HL-60/S4 (cell line): ENCODE measurements at regions not wholly inside any gene's neighbourhood (a gene's known extent, or its start where the extent isn't known, plus 50 kb on each side); places are given as distances from the start of the nearest gene placed in this dataset.
"Not testable (repeated sequence)": the region's sequence is repeated elsewhere in the genome, so short reads cannot be mapped to it uniquely, and the experiment has no call there.

Experiments
- in situ Hi-C: fragments of 300-500 bp; cut with MboI; formaldehyde crosslinking; loops from 2 replicates; pipeline ENCODE4 v1.14.3; 2022; ENCODE audit warnings: low sequenced_read_pairs

- in situ Hi-C loops: no loop called here
These were observed 635.1 kb downstream of the EPHA3 start for GRCh38 chr3:89742546-89742945.

DNA sequence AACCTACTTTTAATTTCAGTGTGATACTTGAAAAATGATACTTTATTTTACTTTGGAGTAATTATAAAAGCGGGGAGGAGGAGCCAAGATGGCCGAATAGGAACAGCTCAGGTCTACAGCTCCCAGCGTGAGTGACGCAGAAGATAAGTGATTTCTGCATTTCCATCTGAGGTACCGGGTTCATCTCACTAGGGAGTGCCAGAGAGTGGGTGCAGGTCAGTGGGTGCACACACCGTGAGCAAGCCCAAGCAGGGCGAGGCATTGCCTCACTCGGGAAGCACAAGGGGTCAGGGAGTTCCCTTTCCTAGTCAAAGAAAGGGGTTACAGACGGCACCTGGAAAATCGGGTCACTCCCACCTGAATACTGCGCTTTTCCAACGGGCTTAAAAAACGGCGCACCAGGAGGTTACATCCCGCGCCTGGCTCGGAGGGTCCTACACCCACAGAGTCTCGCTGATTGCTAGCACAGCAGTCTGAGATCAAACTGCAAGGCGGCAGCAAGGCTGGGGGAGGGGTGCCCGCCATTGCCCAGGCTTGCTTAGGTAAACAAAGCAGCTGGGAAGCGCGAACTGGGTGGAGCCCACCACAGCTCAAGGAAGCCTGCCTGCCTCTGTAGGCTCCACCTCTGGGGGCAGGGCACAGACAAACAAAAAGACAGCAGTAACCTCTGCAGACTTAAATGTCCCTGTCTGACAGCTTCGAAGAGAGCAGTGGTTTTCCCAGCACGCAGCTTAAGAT is 640.3 kb downstream of the EPHA3 start:
- in situ Hi-C loops: not testable (repeated sequence)

DNA sequence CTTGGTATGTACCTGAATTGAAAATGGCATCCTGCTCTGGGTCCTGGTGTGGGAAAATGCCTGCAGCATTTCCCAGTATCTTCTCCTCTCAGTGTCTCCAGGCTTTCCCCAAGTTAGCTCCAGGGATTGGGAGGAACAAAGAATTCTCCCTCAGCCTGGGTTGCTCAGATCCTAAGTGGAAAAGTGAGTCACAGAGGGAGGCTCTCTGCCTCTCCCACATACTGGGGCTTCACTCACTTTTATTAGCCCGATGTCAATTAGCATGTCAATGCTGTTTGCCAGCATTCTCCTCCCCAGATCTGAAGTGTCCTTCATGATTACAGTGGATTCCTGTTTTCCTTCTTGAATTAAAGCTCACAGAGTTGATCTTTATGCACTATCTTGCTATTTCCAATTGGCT is 655.0 kb downstream of the EPHA3 start:
- in situ Hi-C loops: no loop called here

DNA sequence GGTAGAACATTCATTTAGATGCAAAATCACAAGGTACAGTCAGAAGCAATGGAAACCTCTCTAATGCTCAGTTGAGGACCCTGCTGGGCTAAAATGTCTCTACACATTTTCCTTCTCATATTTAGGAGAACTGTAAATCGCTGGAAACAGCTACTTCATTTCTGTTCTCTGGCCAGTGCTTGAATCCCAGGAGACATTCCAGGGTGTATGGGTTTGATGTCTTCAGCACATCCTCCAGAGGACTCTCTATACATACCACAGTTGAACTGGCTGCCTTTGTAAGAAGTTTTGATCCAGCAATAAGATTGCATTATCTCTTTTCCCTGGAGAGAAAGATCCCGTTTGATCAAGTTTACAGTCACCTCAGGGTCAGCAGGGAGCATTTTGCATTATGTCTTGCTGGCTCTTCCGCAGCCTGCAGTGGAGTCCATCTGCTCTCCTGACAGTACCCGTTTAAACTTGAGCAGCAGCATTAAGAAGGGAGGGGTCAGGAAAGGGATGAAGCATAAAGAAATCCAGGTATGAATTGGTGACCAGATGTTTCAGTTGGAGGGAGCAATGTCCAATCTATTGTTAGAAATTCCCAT is 676.0 kb downstream of the EPHA3 start:
- in situ Hi-C loops: no loop called here

DNA sequence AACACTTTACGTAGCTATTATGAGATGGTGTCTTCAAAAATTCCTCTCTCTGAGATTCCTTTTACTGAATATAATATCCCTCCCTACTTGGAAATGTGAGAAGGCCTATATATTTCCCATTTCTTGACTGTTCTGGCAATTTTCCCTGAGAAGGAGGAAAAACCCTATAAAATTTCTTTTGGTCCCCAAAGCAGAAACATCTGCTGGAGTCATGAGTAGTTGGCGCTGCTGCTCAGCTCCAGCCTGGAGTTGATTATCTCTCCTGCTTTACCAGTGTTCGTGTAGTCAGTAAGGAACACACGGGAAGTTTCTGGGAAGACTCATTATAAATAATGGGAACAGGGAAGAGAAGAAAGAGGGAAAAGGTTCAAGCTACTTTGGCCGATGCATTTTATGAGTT is 680.1 kb downstream of the EPHA3 start:
- in situ Hi-C loops: no loop called here

DNA sequence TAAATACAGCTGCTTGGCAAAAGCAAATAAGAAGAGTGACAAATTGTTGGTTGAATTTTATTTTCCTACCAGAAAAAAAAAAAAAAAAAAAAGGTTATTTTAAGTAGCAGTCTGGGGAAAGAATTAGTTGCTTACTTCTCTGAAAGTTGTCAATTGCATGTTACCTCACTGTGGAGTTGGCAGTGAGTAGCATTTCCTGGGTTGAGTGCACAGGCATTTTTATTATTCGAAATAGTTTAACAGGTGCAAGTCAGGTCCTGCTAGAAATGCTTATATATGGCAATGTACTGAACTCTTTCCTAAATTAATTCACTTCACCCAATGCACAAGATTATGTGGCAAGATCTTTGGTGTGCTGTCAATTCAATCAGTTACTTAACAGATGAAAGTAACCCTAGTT is 680.6 kb downstream of the EPHA3 start:
- in situ Hi-C loops: no loop called here

- in situ Hi-C loops: no loop called here
These were observed 688.1 kb downstream of the EPHA3 start for GRCh38 chr3:89795506-89795905.

DNA sequence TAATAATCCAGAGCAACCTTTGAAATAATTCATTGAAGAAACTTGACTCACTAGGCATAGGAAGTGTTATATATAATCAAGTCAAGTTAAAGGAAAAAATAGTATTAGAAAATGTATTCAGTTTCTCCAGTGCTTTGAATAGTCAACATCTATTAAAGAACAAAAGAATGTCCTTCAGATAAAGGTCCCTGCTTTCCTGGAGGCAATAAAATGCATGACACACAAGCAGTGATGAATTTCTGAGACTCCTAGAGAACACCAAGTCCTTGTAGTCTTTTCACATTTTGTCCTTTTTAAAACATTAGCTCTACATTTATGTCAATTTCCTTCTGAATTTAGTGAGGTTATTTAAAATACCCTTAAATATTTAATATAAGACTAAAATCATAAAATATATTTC is 695.5 kb downstream of the EPHA3 start:
- in situ Hi-C loops: no loop called here

DNA sequence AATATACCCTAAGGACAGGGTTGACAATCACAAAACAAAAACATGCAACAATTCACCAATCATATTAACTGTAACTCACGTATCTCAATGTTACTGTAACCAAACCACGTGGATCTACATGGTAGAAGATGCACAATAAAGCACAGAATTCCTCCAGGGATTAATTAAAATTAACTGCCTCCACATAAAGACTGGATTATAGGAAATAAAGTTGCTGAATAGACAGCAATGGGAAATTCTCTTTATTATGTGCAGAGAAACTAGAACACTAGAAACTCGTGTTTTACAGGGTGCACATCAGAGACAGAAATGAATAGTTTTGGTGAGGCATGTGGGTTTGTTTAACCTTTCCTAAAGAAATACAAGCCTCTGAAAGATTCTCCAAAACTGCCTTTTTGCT is 696.3 kb downstream of the EPHA3 start:
- in situ Hi-C loops: no loop called here

- in situ Hi-C loops: no loop called here
These were observed 698.7 kb downstream of the EPHA3 start for GRCh38 chr3:89806166-89806565.

GRCh38 chr3:89808680-89809197 is 701.3 kb downstream of the EPHA3 start:
- in situ Hi-C loops: no loop called here

- in situ Hi-C loops: no loop called here
These were observed 706.1 kb downstream of the EPHA3 start for GRCh38 chr3:89813500-89813899.

GRCh38 chr3:89841041-89841440 is 733.6 kb downstream of the EPHA3 start:
- in situ Hi-C loops: no loop called here

GRCh38 chr3:89845053-89845452 is 737.6 kb downstream of the EPHA3 start:
- in situ Hi-C loops: no loop called here

DNA sequence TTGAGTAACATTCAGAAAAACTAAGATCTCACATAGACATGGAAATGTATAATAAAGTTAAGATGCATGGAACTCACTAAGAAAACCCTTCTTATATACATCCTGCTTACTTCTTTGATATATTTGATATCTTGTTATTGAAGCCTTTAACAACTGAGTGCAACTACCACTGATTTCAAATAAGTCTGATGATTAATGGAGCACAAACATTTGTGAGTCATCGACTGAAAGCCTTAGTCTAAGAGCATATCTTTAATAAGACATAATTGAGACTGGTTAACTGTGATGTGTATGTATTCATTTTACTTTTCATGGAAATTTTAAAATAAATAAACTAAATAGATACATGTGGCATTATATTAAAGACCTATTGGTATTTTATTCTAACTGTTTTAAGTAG is 740.5 kb downstream of the EPHA3 start:
- in situ Hi-C loops: no loop called here

- in situ Hi-C loops: no loop called here
These were observed 744.7 kb downstream of the EPHA3 start for GRCh38 chr3:89851974-89852621.

DNA sequence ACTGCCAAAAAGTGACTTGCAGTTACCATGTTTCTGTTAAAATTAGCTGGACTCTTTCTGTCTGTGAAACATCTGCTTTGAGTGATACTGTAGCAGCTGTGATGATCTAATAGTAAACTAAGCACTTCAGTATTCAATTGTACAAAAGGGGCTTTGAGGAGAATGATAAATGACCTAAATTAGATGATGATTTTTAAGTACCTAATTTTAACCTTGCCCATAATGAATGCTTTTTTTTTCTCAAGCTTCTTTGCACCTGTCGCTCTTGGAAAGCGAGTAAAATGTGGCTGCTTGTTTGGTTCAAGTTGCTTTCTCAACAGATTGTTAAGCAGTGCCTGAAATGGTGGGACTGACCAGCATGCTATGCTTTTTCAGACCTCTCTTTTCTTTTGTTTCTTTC is 752.3 kb downstream of the EPHA3 start:
- in situ Hi-C loops: no loop called here

GRCh38 chr3:89867286-89867685 is 759.9 kb downstream of the EPHA3 start:
- in situ Hi-C loops: no loop called here

DNA sequence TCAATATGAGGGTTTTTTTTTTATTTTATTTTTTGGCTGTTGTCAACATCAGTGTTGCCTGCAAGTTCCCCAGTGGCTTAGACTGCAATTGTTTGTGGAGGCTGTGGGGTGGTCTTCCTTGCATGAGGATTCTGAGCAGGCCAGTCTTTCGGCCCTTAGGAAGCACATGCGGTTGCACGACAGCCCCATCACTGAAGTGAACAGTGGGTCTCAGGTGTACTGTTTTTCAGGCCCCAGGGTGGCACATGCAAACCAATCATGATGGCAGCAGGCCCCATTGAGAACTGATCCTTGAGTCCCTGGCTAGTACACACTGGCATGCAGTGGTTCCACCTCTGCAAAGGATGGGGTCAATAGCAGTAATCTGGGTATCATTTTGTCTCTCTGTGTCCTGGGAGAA is 768.7 kb downstream of the EPHA3 start:
- in situ Hi-C loops: no loop called here

GRCh38 chr3:89877230-89877629 is 769.8 kb downstream of the EPHA3 start:
- in situ Hi-C loops: no loop called here

DNA sequence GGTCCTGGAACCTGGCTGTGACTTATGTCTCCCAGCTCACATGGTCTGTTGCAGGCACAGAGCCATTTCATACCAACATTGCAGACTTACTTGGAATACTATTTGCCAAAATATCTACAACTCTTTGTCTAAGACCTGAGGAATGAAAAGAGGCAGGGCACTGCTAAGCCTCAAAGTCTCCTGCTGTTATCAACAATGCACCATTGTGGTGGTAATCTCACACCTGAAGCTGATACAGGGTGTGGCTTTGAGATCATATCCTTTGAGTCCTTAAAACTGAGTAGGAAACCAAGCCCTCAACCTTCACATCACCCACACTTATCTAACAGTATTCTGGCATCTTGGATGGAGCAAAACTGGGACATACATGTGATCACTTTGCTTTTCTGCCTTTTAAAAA is 782.0 kb downstream of the EPHA3 start:
- in situ Hi-C loops: no loop called here

DNA sequence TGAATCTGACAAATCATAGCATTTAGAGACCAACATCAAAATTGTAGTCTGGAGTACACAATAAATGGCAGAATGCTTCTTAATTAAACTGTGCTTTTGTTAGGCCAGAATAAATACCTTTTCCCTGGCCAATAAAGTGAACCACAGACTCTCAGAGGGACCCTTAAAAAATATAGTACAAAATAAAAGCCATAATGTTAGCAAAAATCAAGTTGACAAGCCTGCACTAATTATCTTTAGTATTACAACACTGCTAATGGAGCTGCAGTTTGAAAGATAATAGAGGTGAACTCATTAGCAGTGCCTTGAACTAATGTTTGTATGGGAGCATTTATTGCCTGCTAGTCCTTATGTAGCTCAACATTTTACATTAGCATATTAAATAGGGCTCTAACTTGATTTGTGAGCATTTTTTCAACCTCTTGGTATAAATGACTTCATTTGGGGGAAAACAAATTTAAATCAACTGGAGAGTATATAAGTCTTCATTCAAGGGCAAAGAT is 801.3 kb downstream of the EPHA3 start:
- in situ Hi-C loops: no loop called here
